ENCODE measurements at regions not wholly inside any gene's neighbourhood (a gene's known extent, or its start where the extent isn't known, plus 50 kb on each side); places are given as distances from the start of the nearest gene placed in this dataset.

GRCh38 chr20:54346276-54346675 is 129.1 kb upstream of the DOK5 start:
- TF ChIP-seq TAF1 (IDR thresholded peaks at IDR 0.05; ENCODE audit: low read depth, low read length) (no peak), CBX8 (IDR thresholded peaks at IDR 0.05; ENCODE audit: borderline replicate concordance, low read depth, low read length) (no peak)

Data from H1 (cell line).